ENCODE measurements at regions not wholly inside any gene's neighbourhood (a gene's known extent, or its start where the extent isn't known, plus 50 kb on each side); places are given as distances from the start of the nearest gene placed in this dataset.

- Mint-ChIP-seq H3K4me3 (ENCODE audit: unreplicated experiment) (no peak overlapping the region), H3K27me3 (ENCODE audit: unreplicated experiment) (no peaks in the 10 kb centered on the region), H3K36me3 (ENCODE audit: unreplicated experiment) (no peaks in the 10 kb centered on the region), H3K4me1 (ENCODE audit: low read depth, unreplicated experiment) (no peaks in the 10 kb centered on the region), H3K27ac (ENCODE audit: unreplicated experiment) (no peak overlapping the region), H3K9me3 (ENCODE audit: unreplicated experiment) (peaks cover under 1% of the 10 kb centered on the region)
- no peak for TF ChIP-seq CTCF (IDR thresholded peaks at IDR 0.05; ENCODE audit: partially characterized antibody, unreplicated experiment)
- DNase-seq: no peak
Measured at GRCh38 chr5:20286512-20286911, 298.5 kb upstream of the CDH18 start.

DNA sequence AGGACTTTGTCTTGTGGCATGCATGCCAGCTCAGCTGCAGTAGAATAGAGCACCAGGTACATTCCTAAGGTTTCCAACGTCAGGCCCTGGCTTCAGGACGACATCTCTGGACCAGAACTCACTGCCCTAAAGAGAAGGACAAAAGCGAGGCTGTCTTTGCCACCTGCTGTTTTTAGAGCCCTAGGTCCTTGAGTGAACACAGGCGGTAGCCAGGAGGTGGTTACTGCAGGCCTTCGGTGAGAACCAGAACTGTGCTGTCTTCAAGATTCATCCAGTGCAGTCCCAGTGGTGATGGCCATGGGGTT lies 288.9 kb upstream of the CDH18 start:
- Mint-ChIP-seq H3K27me3 (ENCODE audit: unreplicated experiment) (peaks cover 1% of the 10 kb centered on the region), H3K4me1 (ENCODE audit: low read depth, unreplicated experiment) (no peaks in the 10 kb centered on the region), H3K36me3 (ENCODE audit: unreplicated experiment) (no peaks in the 10 kb centered on the region), H3K27ac (ENCODE audit: unreplicated experiment) (no peak overlapping the region), H3K4me3 (ENCODE audit: unreplicated experiment) (no peak overlapping the region), H3K9me3 (ENCODE audit: unreplicated experiment) (peaks cover 2% of the 10 kb centered on the region)
- no peak for TF ChIP-seq CTCF (IDR thresholded peaks at IDR 0.05; ENCODE audit: partially characterized antibody, unreplicated experiment)
- DNase-seq: no peak

DNA sequence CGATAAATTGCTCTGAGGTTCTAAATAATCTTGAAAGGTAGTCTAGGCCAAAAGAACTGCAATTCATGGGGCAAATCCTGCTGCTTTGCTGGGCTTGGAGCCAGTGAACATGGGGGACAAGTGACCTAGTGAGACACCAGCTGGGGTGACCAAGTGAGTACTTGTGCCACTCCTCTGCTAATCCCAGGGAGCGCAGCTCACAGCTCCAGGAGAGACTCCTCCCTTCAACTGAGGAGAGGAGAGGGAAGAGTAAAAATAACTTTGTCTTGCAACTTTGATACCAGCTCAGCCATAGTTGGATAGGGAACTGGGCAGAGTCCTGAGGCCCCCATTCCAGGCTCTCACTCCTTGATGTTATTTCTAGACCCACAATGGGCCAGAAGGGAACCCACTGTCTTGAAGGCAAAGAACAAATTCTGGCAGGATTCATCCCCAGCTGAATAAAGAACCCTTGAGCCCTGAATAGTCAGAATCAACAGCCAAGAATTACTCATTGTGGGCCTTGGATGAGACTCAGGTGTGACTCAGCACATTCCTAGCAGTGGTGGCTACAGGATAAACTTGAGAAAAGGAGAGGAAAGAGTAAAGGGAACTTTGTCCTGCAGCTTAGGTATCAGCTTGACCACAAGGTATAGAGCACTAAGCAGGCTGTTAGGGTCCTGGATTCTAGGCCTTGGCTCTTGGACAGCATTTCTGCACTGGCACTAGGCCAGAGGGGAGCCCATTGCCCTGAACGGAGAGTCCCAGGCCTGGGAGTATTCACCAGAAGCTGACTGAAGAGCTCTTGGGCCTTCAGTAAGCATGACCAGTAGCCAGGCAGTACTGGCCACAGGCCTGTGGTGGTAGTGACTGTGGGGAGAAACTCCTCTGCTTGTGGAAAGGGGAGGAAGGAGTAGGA lies 288.3 kb upstream of the CDH18 start:
- H3K9me3 Mint-ChIP-seq (ENCODE audit: unreplicated experiment): no peaks in the 10 kb centered on the region
- peaks cover 1% of the 10 kb centered on the region for H3K27me3 Mint-ChIP-seq (ENCODE audit: unreplicated experiment)
- H3K36me3 Mint-ChIP-seq (ENCODE audit: unreplicated experiment): no peaks in the 10 kb centered on the region
- H3K4me1 Mint-ChIP-seq (ENCODE audit: low read depth, unreplicated experiment): no peaks in the 10 kb centered on the region
- no peak overlapping the region for H3K4me3 Mint-ChIP-seq (ENCODE audit: unreplicated experiment)
- no peak for TF ChIP-seq CTCF (IDR thresholded peaks at IDR 0.05; ENCODE audit: partially characterized antibody, unreplicated experiment)
- no peak overlapping the region for H3K27ac Mint-ChIP-seq (ENCODE audit: unreplicated experiment)
- no peak for DNase-seq

DNA sequence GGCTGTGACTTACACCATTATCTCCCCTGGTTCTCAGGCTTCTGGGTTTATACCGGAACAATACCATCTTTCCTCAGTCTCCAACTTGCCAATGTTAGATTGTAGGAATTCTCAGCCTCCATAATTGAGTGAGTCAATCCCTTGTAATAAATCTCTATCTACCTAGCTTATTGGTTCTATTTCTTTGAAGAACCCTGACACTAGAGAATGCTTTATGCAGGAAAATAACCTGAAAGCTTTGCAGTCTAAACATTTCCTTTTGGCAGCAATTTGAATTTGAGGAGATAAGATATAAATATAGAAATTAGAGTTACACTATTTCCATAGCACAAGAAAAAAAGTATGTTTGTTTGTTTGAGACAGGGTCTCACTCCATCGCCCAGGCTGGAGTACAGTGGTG lies 278.1 kb upstream of the CDH18 start:
- H3K27ac Mint-ChIP-seq (ENCODE audit: unreplicated experiment): no peak overlapping the region
- no peak for TF ChIP-seq CTCF (IDR thresholded peaks at IDR 0.05; ENCODE audit: partially characterized antibody, unreplicated experiment)
- H3K4me3 Mint-ChIP-seq (ENCODE audit: unreplicated experiment): no peak overlapping the region
- no peaks in the 10 kb centered on the region for H3K27me3 Mint-ChIP-seq (ENCODE audit: unreplicated experiment)
- DNase-seq: no peak
- no peaks in the 10 kb centered on the region for H3K9me3 Mint-ChIP-seq (ENCODE audit: unreplicated experiment)
- no peaks in the 10 kb centered on the region for H3K4me1 Mint-ChIP-seq (ENCODE audit: low read depth, unreplicated experiment)
- no peaks in the 10 kb centered on the region for H3K36me3 Mint-ChIP-seq (ENCODE audit: unreplicated experiment)

DNA sequence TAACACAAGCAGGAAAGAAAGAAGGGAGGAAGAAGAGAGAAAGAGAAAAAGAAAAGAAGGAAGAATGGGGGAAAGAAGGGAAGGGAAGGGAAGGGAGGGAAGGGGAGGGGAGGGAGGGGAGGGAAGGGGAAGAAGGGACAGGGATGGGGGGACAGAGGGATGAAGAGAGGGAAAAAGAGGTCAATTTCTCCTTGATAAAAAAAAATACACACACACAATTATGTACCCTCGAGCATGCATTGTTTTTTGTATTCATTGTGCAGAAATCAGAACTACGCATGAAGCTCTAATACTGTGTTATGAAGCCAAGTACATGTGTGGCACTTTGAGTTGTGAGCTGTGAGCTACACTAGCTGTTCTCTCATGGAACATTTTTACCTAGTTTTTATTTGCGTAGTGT lies 274.9 kb upstream of the CDH18 start:
- Mint-ChIP-seq H3K4me1 (ENCODE audit: low read depth, unreplicated experiment) (no peaks in the 10 kb centered on the region), H3K27ac (ENCODE audit: unreplicated experiment) (no peak overlapping the region), H3K36me3 (ENCODE audit: unreplicated experiment) (no peaks in the 10 kb centered on the region), H3K9me3 (ENCODE audit: unreplicated experiment) (no peaks in the 10 kb centered on the region), H3K27me3 (ENCODE audit: unreplicated experiment) (no peaks in the 10 kb centered on the region), H3K4me3 (ENCODE audit: unreplicated experiment) (no peak overlapping the region)
- no peak for TF ChIP-seq CTCF (IDR thresholded peaks at IDR 0.05; ENCODE audit: partially characterized antibody, unreplicated experiment)
- DNase-seq: no peak

All from glutamatergic neuron (in vitro differentiated cells).